ENCODE measurements at regions not wholly inside any gene's neighbourhood (a gene's known extent, or its start where the extent isn't known, plus 50 kb on each side); places are given as distances from the start of the nearest gene placed in this dataset.
A peak's percentile ranks its signal among the peaks of the same experiment; 100 is the strongest.

GRCh38 chr6:121823437-121823851, 388.0 kb downstream of the GJA1 start:
- H3K4me2 ChIP-seq (ENCODE audit: unreplicated experiment) = peak overlapping the region; percentile 35
- H3K79me2 ChIP-seq (ENCODE audit: insufficient read depth) = no peaks in the 10 kb centered on the region
- TF ChIP-seq EZH2 (IDR thresholded peaks at IDR 0.05; ENCODE audit: insufficient read depth, poor library complexity, severe bottlenecking) (no peak), EZH2phosphoT487 (IDR thresholded peaks at IDR 0.05; ENCODE audit: insufficient read depth, low read depth) (no peak)
- no peaks in the 10 kb centered on the region for H3K36me3 ChIP-seq (ENCODE audit: low read depth)
- in situ Hi-C loops (cut with MboI) = no loop called here
- DNase-seq = peak; percentile 51
- H3F3A ChIP-seq (ENCODE audit: insufficient read depth) = peaks cover 39% of the 10 kb centered on the region
- no peak overlapping the region for H3K4me3 ChIP-seq
- H3K9me2 ChIP-seq (ENCODE audit: insufficient read depth) = no peaks in the 10 kb centered on the region
- H3K9me3 ChIP-seq (ENCODE audit: low read depth) = no peaks in the 10 kb centered on the region
- no peaks in the 10 kb centered on the region for H4K20me1 ChIP-seq (ENCODE audit: insufficient read depth)
- no peak overlapping the region for H3K9ac ChIP-seq
- peaks cover 37% of the 10 kb centered on the region for H3K4me1 ChIP-seq (ENCODE audit: insufficient read depth)
- 0 out of 2 replicates have a peak overlapping the region, but pooled peaks have one; percentile 5 for H3K27ac ChIP-seq
- 73 to 81% methylated on average over 1 of the region's 1 CpG for WGBS, 2 experiments (ENCODE audit: low coverage in 1 of 2, low lambda C conversion rate in 2 of 2, missing lambda C conversion rate in 2 of 2)
- no peak overlapping the region for H2AFZ ChIP-seq
- H3K27me3 ChIP-seq (replicated peaks; ENCODE audit: insufficient read depth) = no peaks in the 10 kb centered on the region

DNA sequence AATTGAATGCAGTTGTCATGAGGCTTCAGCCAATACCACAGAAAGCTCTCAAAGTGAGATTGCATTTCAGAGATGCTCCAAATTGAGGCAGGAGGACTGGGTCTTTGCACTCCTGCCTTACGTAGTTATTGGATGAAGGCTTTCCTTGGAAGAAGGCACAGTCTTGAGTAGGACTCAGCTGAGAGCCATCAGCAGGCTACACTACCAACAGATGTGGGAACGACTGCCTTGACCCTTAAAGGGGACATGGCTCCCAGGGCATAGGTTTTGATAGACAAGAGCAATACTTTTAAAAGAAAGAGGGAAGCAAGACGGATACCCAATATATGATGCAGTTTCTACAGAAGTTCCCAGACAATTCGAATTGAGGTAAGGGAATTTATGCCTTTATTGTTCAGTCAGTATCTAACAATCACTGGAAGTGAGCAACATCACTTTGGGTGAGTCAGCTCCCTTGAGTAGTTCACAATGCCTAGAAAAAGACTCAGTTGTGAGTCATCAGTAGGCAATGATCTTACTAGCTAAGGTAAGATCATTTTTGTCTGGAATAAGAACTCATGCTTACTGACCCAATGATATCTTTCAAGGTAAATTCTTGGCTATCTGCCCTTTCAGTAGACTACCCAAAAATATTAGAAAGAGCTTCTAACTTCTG, 390.8 kb downstream of the GJA1 start:
- H3F3A ChIP-seq (ENCODE audit: insufficient read depth) = peaks cover 51% of the 10 kb centered on the region
- H3K27me3 ChIP-seq (replicated peaks; ENCODE audit: insufficient read depth) = no peaks in the 10 kb centered on the region
- in situ Hi-C loops (cut with MboI) = no loop called here
- peak overlapping the region; percentile 23 for H3K4me2 ChIP-seq (ENCODE audit: unreplicated experiment)
- no peak overlapping the region for H2AFZ ChIP-seq
- no peaks in the 10 kb centered on the region for H3K79me2 ChIP-seq (ENCODE audit: insufficient read depth)
- WGBS, 2 experiments (ENCODE audit: low coverage in 1 of 2, low lambda C conversion rate in 2 of 2, missing lambda C conversion rate in 2 of 2) = 18 to 26% methylated on average over 4 of the region's 4 CpGs
- peak overlapping the region; percentile 40 for H3K27ac ChIP-seq
- no peak overlapping the region for H3K4me3 ChIP-seq
- H3K9ac ChIP-seq = no peak overlapping the region
- no peaks in the 10 kb centered on the region for H3K9me2 ChIP-seq (ENCODE audit: insufficient read depth)
- H4K20me1 ChIP-seq (ENCODE audit: insufficient read depth) = no peaks in the 10 kb centered on the region
- DNase-seq = peak; percentile 96
- peaks cover 49% of the 10 kb centered on the region for H3K4me1 ChIP-seq (ENCODE audit: insufficient read depth)
- no peaks in the 10 kb centered on the region for H3K9me3 ChIP-seq (ENCODE audit: low read depth)
- TF ChIP-seq EZH2 (IDR thresholded peaks at IDR 0.05; ENCODE audit: insufficient read depth, poor library complexity, severe bottlenecking) (no peak), EZH2phosphoT487 (IDR thresholded peaks at IDR 0.05; ENCODE audit: insufficient read depth, low read depth) (no peak)
- H3K36me3 ChIP-seq (ENCODE audit: low read depth) = no peaks in the 10 kb centered on the region

GRCh38 chr6:121828146-121828886, 392.9 kb downstream of the GJA1 start:
- no peak overlapping the region for H3K9ac ChIP-seq
- H3K4me3 ChIP-seq = no peak overlapping the region
- DNase-seq = peak; percentile 60
- no peak overlapping the region for H3K27ac ChIP-seq
- H3K9me2 ChIP-seq (ENCODE audit: insufficient read depth) = no peaks in the 10 kb centered on the region
- no peaks in the 10 kb centered on the region for H3K9me3 ChIP-seq (ENCODE audit: low read depth)
- TF ChIP-seq EZH2phosphoT487 (IDR thresholded peaks at IDR 0.05; ENCODE audit: insufficient read depth, low read depth) (no peak), EZH2 (IDR thresholded peaks at IDR 0.05; ENCODE audit: insufficient read depth, poor library complexity, severe bottlenecking) (no peak)
- no peak overlapping the region for H3K4me2 ChIP-seq (ENCODE audit: unreplicated experiment)
- H3K27me3 ChIP-seq (replicated peaks; ENCODE audit: insufficient read depth) = no peaks in the 10 kb centered on the region
- H2AFZ ChIP-seq = 0 out of 2 replicates have a peak overlapping the region, but pooled peaks have one; percentile 9
- no peaks in the 10 kb centered on the region for H3K36me3 ChIP-seq (ENCODE audit: low read depth)
- WGBS, 2 experiments (ENCODE audit: low coverage in 1 of 2, low lambda C conversion rate in 2 of 2, missing lambda C conversion rate in 2 of 2) = 12 to 18% methylated on average over 5 of the region's 5 CpGs
- in situ Hi-C loops (cut with MboI) = no loop called here
- H3K4me1 ChIP-seq (ENCODE audit: insufficient read depth) = peaks cover 39% of the 10 kb centered on the region
- no peaks in the 10 kb centered on the region for H3K79me2 ChIP-seq (ENCODE audit: insufficient read depth)
- H4K20me1 ChIP-seq (ENCODE audit: insufficient read depth) = no peaks in the 10 kb centered on the region
- H3F3A ChIP-seq (ENCODE audit: insufficient read depth) = peaks cover 40% of the 10 kb centered on the region

DNA sequence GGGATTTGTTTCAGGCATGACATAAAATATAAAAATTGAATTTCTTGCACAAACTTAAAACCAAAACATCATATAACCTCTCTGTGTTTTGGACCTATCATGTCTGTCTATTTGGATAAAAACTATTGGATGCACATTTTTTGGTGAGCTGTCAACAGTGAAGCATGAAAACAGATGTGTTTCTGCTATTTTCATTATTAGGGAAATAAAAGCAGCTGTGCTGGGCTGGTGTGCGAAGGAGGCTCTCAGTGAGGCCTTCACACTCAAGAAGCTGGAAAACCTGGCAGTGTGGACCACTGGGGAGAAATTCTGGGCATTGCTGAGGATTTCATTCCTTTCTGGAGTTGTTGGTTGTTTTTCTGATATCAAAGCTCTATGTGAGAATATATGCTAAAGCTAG, 395.3 kb downstream of the GJA1 start:
- no peak for DNase-seq
- H3K9me2 ChIP-seq (ENCODE audit: insufficient read depth) = no peaks in the 10 kb centered on the region
- no peak overlapping the region for H3K9ac ChIP-seq
- H3K4me2 ChIP-seq (ENCODE audit: unreplicated experiment) = peak overlapping the region; percentile 13
- no peaks in the 10 kb centered on the region for H3K27me3 ChIP-seq (replicated peaks; ENCODE audit: insufficient read depth)
- H3K27ac ChIP-seq = no peak overlapping the region
- WGBS, 2 experiments (ENCODE audit: low coverage in 1 of 2, low lambda C conversion rate in 2 of 2, missing lambda C conversion rate in 2 of 2) = 54 to 56% methylated on average over 1 of the region's 1 CpG
- peaks cover 31% of the 10 kb centered on the region for H3K4me1 ChIP-seq (ENCODE audit: insufficient read depth)
- peaks cover 32% of the 10 kb centered on the region for H3F3A ChIP-seq (ENCODE audit: insufficient read depth)
- in situ Hi-C loops (cut with MboI) = no loop called here
- peak overlapping the region; percentile 30 for H2AFZ ChIP-seq
- no peak for TF ChIP-seq EZH2phosphoT487 (IDR thresholded peaks at IDR 0.05; ENCODE audit: insufficient read depth, low read depth)
- no peak for TF ChIP-seq EZH2 (IDR thresholded peaks at IDR 0.05; ENCODE audit: insufficient read depth, poor library complexity, severe bottlenecking)
- H3K36me3 ChIP-seq (ENCODE audit: low read depth) = no peaks in the 10 kb centered on the region
- H3K4me3 ChIP-seq = no peak overlapping the region
- H4K20me1 ChIP-seq (ENCODE audit: insufficient read depth) = no peaks in the 10 kb centered on the region
- H3K79me2 ChIP-seq (ENCODE audit: insufficient read depth) = no peaks in the 10 kb centered on the region
- H3K9me3 ChIP-seq (ENCODE audit: low read depth) = no peaks in the 10 kb centered on the region
